ENCODE measurements at regions not wholly inside any gene's neighbourhood (a gene's known extent, or its start where the extent isn't known, plus 50 kb on each side); places are given as distances from the start of the nearest gene placed in this dataset.

DNA sequence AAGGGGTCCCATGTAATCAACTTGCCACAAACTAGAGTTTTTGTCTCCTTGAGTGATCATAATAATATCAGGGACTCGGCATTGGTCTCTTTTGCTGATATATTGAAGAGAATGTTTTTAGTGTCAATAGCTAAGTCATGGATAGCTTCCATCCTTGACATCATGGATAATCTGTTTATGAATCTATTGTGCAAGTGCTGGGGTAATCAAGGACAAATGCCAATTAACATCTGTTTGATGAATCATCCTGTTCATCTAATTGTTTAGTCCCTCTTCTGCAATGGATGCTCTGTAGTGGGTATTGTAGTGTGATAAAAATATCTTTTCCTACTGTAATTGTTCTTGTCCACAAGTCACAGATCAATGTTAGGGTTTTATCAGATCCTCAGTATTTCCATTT, 607.5 kb upstream of the SEMA6A start:
- Histone ChIP-seq H3K36me3 (no peaks in the 10 kb centered on the region), H3K27me3 (replicated peaks; ENCODE audit: insufficient read depth) (no peaks in the 10 kb centered on the region), H3K9me3 (no peaks in the 10 kb centered on the region), H3K4me1 (replicated peaks) (no peaks in the 10 kb centered on the region), H3K4me3 (no peak overlapping the region), H3K27ac (no peak overlapping the region)
- 91% methylated on average over 1 of the region's 1 CpG for WGBS
- intact Hi-C loops (cut with DNase I): no loop called here
- DNase-seq (ENCODE audit: low spot score): no peak
- TF ChIP-seq POLR2A (IDR thresholded peaks at IDR 0.05) (no peak), POLR2AphosphoS5 (IDR thresholded peaks at IDR 0.05) (no peak)
- TF ChIP-seq, protein P1, sequence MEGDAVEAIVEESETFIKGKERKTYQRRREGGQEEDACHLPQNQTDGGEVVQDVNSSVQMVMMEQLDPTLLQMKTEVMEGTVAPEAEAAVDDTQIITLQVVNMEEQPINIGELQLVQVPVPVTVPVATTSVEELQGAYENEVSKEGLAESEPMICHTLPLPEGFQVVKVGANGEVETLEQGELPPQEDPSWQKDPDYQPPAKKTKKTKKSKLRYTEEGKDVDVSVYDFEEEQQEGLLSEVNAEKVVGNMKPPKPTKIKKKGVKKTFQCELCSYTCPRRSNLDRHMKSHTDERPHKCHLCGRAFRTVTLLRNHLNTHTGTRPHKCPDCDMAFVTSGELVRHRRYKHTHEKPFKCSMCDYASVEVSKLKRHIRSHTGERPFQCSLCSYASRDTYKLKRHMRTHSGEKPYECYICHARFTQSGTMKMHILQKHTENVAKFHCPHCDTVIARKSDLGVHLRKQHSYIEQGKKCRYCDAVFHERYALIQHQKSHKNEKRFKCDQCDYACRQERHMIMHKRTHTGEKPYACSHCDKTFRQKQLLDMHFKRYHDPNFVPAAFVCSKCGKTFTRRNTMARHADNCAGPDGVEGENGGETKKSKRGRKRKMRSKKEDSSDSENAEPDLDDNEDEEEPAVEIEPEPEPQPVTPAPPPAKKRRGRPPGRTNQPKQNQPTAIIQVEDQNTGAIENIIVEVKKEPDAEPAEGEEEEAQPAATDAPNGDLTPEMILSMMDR (IDR thresholded peaks at IDR 0.05): no peak

DNA sequence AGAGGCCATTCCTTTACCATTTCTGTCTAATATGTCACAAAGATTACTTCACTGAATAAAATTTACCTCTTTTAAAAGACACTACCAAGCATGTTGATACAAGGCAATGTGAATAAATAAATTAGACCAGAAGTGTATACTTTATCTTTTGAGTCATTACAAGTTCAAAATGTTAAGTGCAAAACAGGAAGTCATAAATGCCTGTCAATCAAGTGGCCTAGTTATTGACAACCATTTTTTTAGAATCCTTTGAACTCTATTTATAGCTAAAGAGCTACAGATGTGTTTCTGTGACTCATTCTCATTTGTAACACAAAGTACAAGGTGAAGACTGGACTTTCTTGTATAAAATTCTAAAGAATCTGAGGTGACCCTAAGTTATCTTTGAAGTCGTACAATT, 602.7 kb upstream of the SEMA6A start:
- 94% methylated on average over 1 of the region's 1 CpG for WGBS
- no peaks in the 10 kb centered on the region for H3K4me1 ChIP-seq (replicated peaks)
- intact Hi-C loops (cut with DNase I): no loop called here

DNA sequence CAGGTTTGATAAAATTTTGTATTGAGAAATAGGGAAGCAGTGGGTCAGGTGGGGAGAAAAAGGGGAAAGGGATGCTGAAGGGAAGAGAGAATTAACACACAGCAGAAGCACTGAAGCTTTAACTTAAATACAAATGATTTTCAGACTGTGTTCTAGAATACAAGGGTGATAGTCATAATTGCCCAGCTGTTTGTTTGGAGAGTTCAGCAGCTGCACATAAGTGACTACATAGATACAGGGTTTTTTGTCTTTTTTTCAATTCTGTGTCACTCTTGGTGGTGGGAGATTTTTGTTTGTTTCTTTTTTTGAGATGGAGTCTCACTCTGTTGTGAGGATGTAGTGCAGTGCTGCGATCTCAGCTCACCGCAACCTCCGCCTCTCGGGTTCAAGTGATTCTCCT, 590.4 kb upstream of the SEMA6A start:
- Histone ChIP-seq H3K27ac (no peak overlapping the region), H3K36me3 (no peaks in the 10 kb centered on the region), H3K4me3 (no peak overlapping the region), H3K27me3 (replicated peaks; ENCODE audit: insufficient read depth) (no peaks in the 10 kb centered on the region), H3K9me3 (no peaks in the 10 kb centered on the region), H3K4me1 (replicated peaks) (no peaks in the 10 kb centered on the region)
- intact Hi-C loops (cut with DNase I): no loop called here
- DNase-seq (ENCODE audit: low spot score): no peak
- TF ChIP-seq POLR2A (IDR thresholded peaks at IDR 0.05): no peak
- TF ChIP-seq, protein P1 (IDR thresholded peaks at IDR 0.05): no peak
- no peak for TF ChIP-seq POLR2AphosphoS5 (IDR thresholded peaks at IDR 0.05)
- 97% methylated on average over 4 of the region's 4 CpGs for WGBS

More for the DNA sequence above, 602.7 kb upstream of the SEMA6A start:
- Histone ChIP-seq H3K27ac (no peak overlapping the region), H3K4me3 (no peak overlapping the region), H3K27me3 (replicated peaks; ENCODE audit: insufficient read depth) (no peaks in the 10 kb centered on the region), H3K36me3 (no peaks in the 10 kb centered on the region), H3K9me3 (no peaks in the 10 kb centered on the region)
- TF ChIP-seq, protein P1 (IDR thresholded peaks at IDR 0.05): no peak
- TF ChIP-seq POLR2A (IDR thresholded peaks at IDR 0.05): no peak
- no peak for TF ChIP-seq POLR2AphosphoS5 (IDR thresholded peaks at IDR 0.05)
- no peak for DNase-seq (ENCODE audit: low spot score)

DNA sequence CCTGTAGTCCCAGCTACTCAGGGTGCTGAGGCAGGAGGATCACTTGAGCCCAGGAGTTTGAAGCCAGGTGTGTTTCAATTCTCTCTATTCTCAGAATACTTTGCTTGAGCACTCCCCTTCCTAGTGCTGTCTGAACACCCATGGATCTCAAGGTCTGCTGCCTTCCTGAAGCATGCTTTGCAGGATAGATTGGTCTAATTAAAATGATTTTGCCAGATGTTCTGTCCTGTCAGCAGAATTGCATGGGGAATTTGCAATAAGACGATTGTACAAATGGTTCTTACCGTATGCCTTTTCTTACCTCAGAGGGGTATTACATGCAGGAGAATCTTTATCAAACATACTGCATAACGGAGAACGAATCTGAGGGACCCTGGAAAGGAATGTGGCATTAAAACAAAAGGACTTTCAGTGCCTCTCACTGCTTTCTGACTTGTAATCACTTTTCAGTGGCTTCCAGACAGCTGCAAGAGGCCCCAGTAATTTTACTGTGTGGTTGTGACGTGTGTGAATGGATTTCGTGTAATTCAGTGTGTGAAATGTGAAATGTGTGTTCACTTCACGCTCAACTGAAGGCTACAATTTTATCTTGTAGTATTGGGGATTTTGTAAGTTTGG, 587.2 kb upstream of the SEMA6A start:
- intact Hi-C loops (cut with DNase I): no loop called here
- no peaks in the 10 kb centered on the region for H3K36me3 ChIP-seq
- 86% methylated on average over 7 of the region's 7 CpGs for WGBS
- H3K9me3 ChIP-seq: no peaks in the 10 kb centered on the region
- H3K4me1 ChIP-seq (replicated peaks): no peaks in the 10 kb centered on the region
- no peak overlapping the region for H3K4me3 ChIP-seq
- H3K27ac ChIP-seq: no peak overlapping the region
- no peaks in the 10 kb centered on the region for H3K27me3 ChIP-seq (replicated peaks; ENCODE audit: insufficient read depth)
- no peak for DNase-seq (ENCODE audit: low spot score)
- TF ChIP-seq, protein P1 (IDR thresholded peaks at IDR 0.05): no peak
- TF ChIP-seq POLR2A (IDR thresholded peaks at IDR 0.05): no peak
- TF ChIP-seq POLR2AphosphoS5 (IDR thresholded peaks at IDR 0.05): no peak

DNA sequence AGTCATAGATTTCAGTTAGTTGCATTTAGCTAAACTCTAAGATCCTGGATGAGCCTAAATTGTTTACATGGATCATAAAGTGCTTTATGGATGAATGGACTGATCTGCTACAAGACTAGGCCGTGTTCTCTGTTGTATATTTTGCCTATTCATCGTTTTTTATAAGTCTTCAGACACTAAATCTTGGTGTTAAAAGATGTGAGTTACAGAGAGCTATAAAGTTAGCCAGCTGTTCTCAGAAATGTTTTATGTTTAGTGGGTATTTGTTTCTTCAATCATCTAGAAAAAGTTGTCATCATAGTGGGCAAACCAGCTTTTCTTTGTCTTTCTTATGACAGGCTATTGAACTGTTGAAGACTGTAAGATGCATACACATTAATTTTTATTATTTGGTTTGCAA, 585.8 kb upstream of the SEMA6A start:
- H3K27me3 ChIP-seq (replicated peaks; ENCODE audit: insufficient read depth): no peaks in the 10 kb centered on the region
- no peak overlapping the region for H3K4me3 ChIP-seq
- H3K36me3 ChIP-seq: no peaks in the 10 kb centered on the region
- 33% methylated on average over 2 of the region's 2 CpGs for WGBS
- no peaks in the 10 kb centered on the region for H3K4me1 ChIP-seq (replicated peaks)
- intact Hi-C loops (cut with DNase I): no loop called here
- DNase-seq (ENCODE audit: low spot score): no peak
- no peak overlapping the region for H3K27ac ChIP-seq
- TF ChIP-seq, protein P1 (IDR thresholded peaks at IDR 0.05): no peak
- TF ChIP-seq POLR2AphosphoS5 (IDR thresholded peaks at IDR 0.05): no peak
- TF ChIP-seq POLR2A (IDR thresholded peaks at IDR 0.05): no peak
- H3K9me3 ChIP-seq: no peaks in the 10 kb centered on the region
